Vagina (tissue), 2 donors: ENCODE measurements at regions not wholly inside any gene's neighbourhood (a gene's known extent, or its start where the extent isn't known, plus 50 kb on each side); places are given as distances from the start of the nearest gene placed in this dataset.

Experiments used
- CTCF ChIP-seq, 3 experiments: fragments of 450-650 bp in 2 of 3; fragments of 200-600 bp in 1 of 3; sonication (generic) in 1 of 3; IDR thresholded peaks; one replicate each; pipeline ENCODE4 v1.5.1; 2017 to 2019; ENCODE audit warnings: antibody characterized with exemption in 3 of 3, mild to moderate bottlenecking in 2 of 3, moderate library complexity in 2 of 3
- POLR2A ChIP-seq, 2 donors: fragments of 450-650 bp; IDR thresholded peaks; one replicate each; pipeline ENCODE4 v1.6.1; 2017; ENCODE audit warnings: antibody characterized with exemption in 2 of 2, mild to moderate bottlenecking in 2 of 2, moderate library complexity in 2 of 2

- TF ChIP-seq POLR2A (IDR thresholded peaks at IDR 0.05) = no peak
- TF ChIP-seq CTCF (IDR thresholded peaks at IDR 0.05) = no peak
Measured at GRCh38 chr2:4684921-4685320, 981.5 kb downstream of the DCDC2C start.
